Activated gamma-delta T cell treated with anti-CD3 and anti-CD28 coated beads, Interleukin-2, amount 50 U/mL, for 16 hours (primary cell): ENCODE measurements at regions not wholly inside any gene's neighbourhood (a gene's known extent, or its start where the extent isn't known, plus 50 kb on each side); places are given as distances from the start of the nearest gene placed in this dataset.

Experiments used
- DNase-seq: peaks from one replicate; pipeline ENCODE4 v3.0.0-alpha.2; 2020; ENCODE audit warnings: low read depth

DNA sequence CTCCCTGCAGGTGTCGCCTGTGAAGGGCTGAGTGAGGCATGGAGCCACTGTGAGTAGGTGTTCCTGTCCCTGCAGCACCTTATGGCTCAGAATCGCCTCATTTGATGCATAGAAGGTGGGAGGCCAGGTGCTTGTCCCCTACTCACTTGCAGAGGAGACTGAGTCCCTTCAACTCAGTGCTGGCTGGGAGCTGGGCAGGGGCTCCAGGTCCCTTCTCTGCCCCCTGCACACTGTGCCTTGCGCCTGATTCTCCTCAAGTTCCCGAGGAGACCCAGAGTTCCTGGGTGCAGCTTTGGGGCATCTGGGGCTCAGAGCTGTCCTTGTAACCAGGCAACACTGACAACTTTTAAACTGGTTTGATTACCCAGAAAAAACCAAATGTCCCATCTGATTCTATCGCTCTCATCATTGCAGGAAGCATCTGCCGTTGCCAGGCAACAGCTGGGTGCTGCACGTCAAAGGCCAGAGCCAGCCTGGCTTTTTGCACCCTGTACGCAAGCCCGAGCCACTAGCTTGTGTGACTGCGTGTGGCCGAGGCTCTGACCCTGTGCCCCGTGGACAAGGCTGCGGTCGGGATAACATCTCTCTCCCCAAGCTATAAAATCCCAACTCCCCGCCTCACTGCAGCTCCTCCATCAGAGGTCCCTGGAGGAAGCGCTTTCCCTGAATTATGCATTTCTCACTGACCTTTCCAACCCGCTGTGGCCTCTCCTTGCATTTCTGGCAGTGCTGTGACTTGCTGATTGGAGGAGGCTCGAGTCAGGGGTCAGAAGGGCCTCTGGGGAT, 130.8 kb upstream of the HDAC4 start:
- DNase-seq, result no peak

GRCh38 chr2:239530749-239531316, 130.0 kb upstream of the HDAC4 start:
- DNase-seq, result no peak

DNA sequence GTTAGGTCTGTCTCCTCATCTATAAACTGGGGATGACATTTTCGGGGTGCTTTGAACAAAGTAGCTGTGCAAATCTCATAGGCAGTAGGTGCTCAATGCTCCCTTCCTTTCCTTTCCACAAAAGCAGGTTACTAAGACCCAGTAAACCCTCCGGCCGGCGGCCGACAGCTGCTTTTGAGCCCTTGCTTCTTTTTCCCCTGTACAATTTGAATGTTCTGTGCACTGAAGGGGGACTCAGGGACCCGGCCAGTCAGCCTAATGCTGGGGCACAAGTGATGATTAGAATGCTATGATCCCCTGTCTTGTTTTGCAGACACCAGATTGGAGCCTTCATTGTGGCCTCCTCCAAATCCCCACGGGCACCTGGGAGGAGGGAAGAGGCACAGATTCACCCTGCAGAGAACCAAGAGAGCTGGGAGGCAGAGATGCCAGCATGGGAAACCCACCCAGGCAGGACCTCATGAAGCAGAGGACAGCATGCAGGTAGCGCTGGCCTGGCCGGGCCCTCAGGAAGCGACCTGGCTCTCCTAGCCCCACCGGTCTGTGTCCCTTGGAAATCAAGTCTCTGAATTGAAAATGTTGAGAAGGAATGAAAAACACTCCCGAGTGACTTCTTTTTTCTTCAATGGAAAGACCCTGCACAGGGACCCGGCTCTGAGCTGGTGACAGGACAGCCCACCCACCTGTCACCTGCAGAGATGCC, 128.6 kb upstream of the HDAC4 start:
- DNase-seq, result no peak

DNA sequence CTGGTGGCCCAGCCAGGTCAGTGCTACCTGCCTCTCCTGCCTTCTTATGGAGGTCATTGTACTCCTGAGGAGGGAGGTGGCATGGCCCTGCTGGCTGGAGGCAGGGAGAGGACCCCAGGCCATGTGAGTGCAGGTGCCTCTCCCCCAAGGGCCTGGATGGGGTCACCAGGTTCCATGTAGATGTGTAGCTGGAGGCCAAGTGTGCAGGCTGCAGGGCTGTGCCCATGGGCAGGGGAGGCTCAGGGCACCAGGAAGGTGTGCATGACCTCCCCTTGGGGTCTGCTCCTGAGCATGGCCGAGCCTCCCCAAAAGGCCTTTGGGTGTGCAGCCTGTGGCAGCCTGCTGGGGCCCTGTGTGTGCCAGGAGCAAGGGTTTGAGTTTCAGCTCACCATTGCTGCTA, 128.1 kb upstream of the HDAC4 start:
- no peak for DNase-seq

DNA sequence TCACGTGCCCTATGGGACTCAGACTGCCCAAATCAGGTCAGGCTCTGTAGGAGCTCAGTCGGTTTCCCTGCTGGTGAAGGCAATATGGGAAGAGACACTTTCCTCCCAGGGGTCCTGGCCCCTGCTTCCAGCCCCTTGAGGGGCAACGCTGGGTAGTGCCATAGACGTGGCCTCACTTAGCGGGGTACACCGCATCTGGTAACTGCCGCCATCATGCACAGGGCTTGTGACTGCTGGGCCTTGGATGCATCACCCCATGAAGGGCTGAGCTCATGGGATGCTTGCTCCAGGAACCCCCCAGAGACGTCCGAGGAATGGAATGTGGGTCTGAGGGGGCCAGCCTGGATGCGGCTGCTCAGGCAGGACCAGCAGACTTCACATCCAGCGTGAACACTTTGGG, 127.3 kb upstream of the HDAC4 start:
- no peak for DNase-seq

DNA sequence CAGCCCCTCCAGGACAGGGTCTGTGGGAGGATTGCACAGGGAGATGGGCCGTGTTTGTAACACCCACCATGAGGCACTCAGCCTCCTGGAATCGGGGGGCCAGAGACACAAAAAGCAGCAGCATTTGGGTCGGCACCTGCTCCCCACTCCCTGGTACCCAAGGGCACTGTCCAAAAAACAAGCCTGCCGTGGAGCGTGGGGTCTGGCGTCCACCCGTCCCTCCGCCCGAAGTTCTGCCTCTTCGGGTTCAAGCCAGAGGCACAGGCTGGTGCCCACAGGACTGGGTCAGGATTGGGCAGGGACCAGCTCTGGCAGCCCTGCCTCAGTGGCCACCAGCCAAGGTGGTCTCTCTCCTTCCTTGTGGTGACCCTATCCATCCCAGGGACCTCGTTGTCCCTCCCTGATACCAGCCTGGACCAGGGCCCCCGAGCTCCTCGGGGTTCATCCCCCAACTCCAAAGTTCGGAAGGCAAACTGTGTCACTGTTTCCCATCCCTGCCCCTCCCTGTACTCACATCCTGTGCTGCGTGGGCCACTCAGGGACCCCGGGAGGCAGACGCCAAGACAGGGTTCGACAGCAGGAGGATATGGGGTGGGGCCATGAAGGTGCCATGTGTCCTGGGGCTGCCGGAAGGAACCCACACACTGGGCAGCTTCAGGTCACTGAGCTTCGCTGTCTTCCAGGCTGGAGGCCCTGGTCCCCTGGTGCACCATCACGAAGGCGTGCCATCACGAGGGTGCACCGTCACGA, 126.0 kb upstream of the HDAC4 start:
- no peak for DNase-seq

- DNase-seq, result no peak
These were observed 125.2 kb upstream of the HDAC4 start for GRCh38 chr2:239526038-239526437.

DNA sequence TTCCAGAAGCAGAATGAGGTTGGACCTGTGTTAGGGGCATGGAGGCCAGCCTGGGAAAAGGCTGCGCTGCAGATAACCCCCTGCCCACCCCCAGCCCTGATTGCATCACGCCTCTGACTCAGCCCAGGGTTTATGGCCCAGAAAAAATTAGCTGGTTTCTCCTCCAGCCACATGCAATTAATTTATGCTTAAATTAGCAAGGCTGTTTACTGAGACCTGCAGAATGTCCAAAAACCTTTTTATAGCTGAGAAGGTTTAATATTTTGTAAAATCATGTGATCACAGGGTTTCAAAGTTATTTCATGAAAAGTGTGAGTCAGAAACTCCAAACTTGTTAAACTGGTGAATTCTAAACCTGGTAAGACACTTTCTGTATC, 123.1 kb upstream of the HDAC4 start:
- DNase-seq, result no peak

DNA sequence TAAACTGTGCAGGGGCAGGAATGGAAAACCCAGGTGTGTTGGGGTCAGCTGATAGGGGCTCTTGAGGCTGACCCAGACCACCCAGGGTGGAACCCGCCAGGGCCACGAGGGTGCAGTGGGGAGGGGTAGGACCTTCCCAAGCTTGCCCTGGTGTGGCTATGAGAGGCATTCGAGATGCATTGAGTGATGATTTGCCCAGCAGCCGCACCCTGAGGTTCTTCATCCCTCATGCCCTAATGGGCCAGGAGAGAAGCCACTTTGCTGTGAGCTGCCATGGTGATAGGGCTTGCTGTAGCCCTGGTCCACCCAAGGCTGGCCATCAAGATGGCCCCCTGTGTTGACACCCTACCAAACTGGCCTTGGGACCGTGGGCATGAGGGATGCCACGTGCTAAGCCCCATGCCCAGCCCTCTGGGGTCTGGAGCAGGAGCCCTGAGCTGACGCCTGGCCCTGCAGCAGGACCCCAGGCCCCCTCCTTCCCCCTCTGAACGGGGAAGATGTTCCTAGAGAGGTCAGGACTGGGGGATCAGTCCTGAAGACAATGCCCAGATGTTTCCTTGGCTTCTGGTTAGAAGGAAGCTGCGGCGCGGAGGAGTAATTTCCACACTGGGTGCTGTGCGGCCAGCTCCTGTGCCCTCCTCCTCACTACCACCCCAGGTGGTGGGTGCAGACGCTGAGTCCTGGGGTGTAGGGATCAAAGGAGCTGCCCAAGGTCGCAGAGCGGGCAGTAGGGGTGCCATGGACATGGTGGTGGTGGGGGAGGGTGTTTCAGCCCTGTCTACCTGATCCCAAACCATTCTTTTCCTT, 122.5 kb upstream of the HDAC4 start:
- DNase-seq, result no peak

GRCh38 chr2:239522740-239523119, 121.9 kb upstream of the HDAC4 start:
- DNase-seq, result no peak

DNA sequence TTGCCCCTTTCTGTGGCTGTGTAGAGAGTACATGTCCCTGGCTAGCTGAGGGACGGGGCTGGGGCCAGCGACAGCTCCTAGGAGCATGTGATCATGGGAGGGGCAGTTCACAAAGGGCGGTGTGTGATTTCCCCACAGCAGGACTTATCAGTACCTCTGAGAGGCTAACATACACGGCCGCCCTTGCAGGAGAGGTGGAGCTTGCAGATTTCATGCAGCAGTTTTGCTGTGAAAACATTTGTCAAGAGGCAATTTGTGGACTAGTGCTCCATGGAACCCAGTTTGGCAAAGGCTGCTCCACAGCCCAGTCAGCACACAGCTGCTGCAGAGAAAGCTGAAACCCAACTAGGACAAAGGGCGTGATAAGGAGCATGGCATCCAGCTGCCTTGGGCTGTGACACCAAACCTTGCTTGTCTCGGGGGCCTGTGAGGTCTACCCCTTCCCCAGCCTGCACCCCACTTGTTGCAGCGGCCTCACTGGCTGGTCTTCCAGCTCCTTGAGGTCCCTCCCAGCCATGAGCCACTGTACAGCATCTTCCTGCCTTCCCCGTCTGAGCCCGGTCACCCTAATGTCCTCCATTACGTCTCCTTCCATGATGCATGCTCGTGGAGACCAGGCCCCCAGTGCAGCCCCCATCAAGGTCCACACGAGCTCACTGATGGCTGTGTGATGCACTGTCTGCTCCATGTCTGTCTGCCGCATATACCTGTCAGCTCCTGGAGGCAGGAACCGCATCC, 121.4 kb upstream of the HDAC4 start:
- no peak for DNase-seq

- DNase-seq, result no peak
These were observed 120.6 kb upstream of the HDAC4 start for GRCh38 chr2:239521518-239521815.

DNA sequence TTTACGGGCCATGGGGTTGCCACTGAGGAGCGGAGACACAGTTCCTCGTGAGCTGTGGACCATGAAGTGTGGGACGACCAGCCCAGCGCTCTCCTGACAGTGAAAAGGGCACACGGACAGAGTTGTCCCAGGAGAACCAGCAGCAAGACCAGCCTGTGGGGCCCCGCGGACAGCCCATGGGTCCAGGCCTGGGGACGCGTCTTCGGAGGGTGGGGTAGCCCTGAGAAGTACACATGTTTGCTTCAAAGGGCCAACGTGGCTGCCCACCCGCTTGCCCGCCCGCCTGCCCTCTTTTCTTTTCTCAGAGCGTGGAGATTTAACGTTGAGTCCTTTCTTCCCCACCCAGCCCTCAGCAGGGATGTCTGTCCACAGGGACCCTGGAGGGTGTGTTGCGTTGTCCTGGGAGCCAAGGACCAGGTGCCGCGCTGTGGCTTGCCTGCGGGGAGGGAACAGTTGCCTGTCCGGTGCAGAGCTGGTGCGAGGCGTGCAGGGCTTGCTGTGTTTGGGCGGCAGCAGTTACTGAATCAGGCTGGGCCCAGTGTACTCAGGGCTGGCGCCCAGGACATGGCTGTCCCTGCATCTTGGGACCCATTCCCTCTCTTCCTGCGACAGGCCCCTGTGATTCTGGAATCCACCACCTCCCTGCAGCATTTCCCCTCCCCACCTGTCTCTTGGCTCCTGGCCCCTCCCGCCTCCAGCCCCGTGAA, 120.1 kb upstream of the HDAC4 start:
- DNase-seq, result no peak

DNA sequence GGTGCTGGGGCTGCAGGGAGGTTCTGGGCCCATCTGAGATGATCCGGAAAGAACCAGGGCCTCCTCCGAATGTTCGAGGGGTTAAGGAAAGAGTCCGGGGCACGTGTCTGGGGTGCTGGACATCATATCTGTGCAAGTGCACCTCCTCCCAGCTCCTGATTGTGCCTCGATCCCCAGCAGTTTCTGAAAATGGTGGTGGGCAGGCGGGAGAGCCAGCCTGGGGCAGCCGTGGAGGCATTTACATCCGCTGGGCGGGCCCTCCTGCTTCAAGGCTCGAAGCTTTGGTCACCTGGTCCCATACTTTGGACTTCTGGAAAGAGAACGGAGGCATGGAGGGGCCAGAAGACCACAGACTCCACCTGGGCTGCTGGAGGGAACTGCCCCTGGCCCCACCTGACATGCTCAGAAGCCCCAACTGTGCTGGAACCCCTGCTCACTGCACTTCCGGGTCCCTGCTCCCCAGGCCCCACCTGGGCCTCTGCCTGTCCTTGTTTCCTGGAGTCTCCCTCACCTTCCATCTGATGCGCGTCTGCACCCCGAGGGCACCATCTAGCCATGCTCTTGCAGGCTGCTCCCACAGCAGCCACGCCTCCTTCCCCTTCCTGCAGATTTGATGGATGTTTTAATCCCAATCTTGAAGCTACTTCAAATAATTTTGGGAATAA, 119.2 kb upstream of the HDAC4 start:
- no peak for DNase-seq

DNA sequence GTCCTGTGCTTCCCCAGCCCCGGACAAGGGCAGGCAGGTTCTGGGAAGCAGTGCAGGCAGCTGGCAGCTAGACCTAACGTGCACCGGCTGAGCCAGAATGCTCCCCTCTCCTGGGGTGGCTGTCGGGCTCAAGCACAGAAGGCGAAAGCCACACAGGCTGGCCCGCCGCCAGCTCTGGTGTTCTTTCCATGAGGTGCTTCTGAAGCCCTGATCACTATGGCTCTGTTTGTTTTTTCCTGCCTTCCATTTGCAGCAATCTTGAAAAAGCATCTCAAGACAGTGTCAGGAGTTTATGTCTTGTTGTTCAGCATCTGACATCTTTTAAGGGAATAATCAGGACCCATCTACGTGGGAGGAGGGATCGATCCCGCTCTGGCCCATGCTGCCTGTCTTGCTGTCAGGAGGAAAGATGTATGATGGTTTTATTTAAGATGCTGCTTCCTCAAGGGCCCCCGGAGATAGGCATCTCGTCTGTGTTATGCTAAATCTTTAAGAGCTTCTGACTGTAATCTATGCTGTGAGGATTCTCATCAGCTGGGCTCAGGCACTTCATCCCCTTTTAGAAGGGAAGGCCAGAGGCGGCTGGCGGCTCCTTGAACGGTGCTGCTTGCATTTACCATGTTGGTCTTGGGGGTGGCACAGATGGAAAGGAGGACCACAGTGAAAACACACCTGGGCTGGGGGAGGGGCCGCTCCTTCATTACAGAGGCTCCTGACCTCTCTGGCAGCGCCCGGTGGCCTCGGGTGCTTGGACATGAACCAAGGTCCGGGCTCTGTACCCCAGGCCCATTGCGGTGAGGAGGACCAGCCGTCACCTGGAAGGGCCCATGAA, 118.5 kb upstream of the HDAC4 start:
- DNase-seq, result no peak

DNA sequence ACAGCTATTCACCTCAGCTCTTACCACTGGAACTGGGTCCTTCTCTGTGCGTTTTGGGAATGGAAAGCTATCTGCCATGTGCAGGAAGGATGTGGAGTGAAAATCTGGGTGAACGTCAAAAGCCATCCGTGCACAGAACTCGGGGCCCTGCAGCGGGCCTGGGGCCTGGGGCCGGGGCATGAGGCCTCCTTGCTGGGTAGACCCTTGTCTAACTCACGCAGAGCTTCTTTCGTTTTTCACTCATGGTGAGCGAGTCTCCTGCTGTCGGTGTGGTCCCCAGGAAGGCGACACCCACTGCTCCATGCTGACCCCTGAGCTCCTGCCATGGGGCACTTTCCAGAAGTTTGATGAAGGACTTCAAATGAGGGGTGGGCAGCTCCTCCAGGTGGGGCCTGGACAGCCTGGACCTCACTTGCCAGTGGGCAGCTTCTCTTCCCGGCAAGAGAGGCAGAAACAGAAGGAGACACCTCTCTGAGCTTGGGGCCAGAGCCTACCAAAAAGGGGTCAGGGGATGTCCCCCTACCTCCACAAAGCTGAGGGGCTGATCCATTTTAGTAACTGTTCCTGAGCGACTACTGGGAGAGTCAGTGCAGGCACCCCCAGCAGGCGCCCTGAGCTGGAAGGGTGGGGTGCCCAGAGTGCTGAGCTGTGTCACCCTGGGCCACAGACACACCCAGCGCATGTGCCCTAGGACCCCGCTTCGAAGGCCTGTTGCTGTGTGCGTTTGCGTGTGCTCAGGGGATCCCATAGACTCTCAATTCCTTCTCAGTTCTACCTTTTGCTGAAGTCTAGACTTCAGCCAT, 117.7 kb upstream of the HDAC4 start:
- DNase-seq, result no peak

DNA sequence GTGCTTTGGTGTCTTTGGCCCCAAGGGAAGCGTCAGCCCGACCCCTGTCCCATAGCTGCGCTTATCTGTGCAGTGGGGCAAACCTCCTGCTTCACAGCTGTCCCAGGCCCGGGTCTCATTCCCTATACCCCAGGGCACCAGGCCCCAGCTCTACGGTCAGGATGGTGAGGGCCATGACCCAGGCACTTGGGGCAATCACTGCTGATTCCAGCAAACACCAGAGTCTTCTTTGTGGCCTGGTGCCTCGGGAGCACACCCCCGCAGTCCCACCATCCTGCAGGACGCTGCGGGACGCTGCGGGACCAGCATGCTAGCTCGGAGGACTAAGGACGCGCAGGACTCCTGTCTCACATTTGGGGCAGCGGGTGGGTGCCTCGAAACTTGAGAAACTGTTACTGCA, 116.9 kb upstream of the HDAC4 start:
- no peak for DNase-seq

DNA sequence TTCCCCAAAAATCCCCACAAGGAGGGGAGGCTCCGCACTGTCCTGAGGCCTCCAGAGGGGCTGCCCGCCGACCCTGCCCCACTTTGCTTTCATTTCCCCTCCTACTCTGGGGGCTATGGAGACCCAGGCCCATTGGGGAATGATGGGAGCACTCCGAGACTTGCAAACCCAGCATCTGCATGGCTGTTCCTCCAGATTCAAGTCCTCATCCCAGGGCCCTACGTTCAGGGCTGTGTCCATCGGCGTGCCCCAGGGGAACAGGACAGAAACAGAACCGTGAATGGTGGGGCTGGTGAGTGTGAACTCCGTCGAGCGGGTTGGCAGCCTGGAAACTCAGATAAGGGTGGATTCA, 116.1 kb upstream of the HDAC4 start:
- no peak for DNase-seq
